ENCODE measurements at regions not wholly inside any gene's neighbourhood (a gene's known extent, or its start where the extent isn't known, plus 50 kb on each side); places are given as distances from the start of the nearest gene placed in this dataset.
"Not testable (repeated sequence)": the region's sequence is repeated elsewhere in the genome, so short reads cannot be mapped to it uniquely, and the experiment has no call there.

DNA sequence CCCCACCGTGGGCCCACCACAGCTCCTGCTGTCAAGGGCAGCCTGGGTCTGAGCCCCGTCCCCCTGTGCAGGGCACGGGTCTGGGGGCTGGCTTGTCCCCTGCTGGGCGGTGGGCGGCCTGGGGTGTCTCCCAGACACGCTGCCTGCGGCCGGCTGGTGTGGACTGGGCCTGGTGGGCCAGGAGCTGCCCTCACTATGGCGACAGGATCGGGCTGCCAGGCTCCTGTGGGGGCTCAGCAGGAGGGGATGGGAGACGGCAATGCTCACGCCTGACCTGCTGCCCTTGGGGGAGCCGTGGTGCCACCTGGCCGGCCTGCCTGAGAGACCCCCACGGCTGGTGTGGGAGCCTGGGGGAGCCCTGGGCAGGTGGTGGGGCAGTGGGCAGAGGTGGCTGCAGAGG lies 156.1 kb downstream of the TMEM121 start:
- DNase-seq, result not testable (repeated sequence)

DNA sequence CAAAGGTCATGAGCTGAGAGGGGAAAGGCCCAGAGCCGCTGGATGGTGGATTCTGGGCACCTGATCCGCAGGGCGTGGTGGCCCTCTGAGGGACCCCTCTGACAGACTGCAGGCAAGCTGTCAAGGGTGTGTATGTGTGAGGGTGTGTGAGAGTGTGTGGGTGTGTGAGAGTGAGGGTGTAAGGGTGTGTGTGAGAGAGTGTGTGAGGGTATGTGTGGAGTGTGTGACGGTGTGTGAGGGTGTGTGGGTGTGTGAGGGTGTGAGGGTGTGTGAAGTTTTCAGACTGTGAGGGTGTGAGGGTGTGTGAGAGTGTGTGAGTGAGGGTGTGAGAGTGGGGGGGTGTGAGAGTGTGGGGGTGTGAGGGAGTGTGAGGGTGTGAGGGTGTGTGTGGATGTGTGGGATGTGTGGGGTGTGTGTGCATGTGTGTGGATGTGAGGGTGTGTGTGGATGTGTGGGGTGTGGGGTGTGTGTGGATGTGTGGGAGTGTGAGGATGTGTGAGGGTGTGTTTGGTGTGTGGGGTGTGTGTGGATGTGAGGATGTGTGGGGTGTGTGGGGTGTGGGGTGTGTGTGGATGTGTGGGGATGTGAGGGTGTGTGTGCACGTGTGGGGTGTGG lies 156.7 kb downstream of the TMEM121 start:
- DNase-seq, result no peak

DNA sequence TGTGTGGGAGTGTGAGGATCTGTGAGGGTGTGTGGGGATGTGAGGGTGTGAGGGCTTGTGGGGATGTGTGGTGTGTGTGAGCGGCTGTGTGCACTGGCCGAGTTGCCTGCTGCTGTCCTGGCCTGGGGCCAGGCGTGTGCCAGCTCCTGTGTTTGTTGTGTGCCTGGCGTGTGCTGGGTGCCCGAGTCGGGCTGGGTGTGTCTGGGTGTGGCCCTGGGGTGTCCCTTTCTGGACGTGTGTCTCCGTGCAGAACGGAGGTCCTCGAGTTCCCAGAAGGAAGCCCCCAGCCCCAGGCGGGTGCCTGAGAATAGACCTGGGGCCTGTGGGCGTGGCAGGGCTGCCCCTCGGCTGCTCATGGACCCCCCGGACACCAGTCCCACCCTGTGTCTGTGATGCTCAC lies 157.7 kb downstream of the TMEM121 start:
- not testable (repeated sequence) for DNase-seq

DNA sequence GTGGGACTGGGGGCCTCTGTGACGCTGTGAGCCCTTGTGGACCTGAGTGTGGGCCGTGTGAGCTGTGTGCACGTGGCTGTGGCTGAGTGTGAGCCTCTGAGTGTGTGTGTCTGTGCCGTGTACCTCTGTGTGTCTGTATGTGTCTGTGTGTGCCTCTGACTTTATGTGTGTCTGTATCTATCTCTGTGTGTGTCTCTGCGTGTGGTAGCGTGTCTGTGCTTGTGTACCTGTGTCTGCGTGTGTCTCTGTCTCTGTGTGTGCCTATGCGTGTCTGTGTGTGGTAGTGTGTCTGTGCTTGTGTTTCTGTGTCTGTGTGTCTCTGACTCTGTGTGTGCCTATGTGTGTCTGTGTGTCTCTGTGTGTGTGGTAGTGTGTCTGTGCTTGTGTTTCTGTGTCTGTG lies 158.2 kb downstream of the TMEM121 start:
- DNase-seq, result not testable (repeated sequence)

DNA sequence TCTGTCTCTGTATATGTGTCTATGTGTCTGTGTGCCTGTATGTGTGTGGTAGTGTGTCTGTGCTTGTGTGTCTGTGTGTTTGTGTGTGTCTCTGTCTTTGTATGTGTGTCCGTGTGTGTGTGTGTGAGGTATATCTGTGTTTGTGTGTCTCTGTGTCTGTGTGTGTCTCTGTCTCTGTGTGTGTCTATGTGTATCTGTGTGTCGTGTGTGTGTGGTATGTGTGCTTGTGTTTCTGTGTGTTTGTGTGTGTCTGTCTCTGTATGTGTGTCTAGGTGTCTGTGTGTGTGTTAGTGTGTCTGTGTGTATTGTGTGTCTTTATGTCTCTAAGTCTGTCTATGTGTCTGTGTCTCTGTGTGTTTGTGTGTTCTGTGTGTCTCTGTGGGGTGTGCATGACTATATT lies 158.6 kb downstream of the TMEM121 start:
- DNase-seq, result no peak

DNA sequence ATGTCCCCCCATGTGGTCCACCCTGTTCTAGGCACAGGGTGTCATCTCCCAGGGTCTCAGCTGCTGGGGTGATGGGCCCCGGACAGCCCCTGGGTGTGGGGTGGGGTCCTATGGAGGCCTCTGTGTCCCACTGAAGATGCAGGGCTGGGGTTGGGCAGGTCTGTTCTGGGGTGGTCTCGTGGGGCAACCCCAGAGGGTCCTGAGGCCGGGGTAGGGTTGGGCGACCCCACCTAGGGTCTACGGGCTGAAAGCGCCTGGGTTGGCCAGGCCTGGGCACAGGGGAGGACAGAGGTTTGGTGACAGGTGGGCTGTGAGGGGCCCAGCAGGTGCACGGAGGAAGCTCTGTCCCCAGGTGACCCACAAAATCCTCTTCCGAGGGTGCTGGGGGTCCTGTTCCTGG lies 159.2 kb downstream of the TMEM121 start:
- not testable (repeated sequence) for DNase-seq

DNA sequence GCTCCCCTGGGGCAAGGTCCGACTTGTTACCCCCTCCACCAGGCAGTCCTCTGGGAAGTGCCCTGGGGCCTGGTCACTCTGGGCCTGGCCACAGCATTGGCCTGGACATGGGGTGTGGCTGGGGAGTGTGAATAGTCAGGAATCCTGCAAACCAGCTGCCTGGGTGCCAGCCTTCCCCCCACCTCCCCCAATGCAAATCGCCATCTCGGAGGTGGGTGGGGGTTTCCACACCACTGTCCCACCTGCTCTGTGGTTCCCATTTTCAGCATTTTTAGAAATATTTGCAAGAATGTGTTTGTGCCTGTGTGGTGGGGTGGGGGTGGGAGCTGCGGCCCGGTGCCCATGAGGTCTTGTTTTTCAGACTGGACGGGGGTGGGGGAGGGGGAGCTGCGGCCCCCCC lies 159.7 kb downstream of the TMEM121 start:
- not testable (repeated sequence) for DNase-seq

DNA sequence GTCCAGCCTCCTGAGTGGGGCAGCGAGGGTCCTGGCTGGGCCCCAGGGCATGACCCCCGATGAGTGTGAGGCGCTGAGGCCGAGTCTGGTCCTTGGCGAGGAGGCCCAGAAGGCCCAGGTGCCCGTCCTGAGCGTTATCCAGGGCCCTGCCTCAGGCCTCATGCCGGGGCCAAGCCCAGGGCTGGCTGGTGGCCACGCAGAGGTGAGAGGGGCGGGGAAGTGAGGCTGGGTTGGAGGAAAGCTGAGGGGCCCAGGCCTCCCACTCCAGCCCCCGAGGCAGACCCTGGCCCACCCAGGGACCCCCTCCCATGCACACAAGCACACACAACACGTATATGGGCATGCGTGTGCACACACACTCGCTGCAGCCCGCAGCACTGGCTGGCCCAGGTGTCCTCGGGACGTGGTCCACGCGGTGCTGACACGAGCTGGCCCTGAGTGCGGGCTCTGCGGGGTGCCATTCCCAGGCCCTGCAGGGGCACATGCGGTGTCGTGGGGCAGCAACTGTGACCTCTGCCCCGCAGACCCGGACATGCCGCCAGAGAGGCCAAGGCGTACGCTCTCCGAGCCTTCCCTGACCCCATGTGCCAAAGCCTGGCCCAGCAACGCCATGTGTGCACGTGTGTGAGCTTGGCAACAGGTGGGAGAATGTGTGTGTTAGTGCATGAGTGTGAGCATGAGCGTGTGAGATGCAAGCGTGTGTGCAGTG lies 160.2 kb downstream of the TMEM121 start:
- DNase-seq, result not testable (repeated sequence)

DNA sequence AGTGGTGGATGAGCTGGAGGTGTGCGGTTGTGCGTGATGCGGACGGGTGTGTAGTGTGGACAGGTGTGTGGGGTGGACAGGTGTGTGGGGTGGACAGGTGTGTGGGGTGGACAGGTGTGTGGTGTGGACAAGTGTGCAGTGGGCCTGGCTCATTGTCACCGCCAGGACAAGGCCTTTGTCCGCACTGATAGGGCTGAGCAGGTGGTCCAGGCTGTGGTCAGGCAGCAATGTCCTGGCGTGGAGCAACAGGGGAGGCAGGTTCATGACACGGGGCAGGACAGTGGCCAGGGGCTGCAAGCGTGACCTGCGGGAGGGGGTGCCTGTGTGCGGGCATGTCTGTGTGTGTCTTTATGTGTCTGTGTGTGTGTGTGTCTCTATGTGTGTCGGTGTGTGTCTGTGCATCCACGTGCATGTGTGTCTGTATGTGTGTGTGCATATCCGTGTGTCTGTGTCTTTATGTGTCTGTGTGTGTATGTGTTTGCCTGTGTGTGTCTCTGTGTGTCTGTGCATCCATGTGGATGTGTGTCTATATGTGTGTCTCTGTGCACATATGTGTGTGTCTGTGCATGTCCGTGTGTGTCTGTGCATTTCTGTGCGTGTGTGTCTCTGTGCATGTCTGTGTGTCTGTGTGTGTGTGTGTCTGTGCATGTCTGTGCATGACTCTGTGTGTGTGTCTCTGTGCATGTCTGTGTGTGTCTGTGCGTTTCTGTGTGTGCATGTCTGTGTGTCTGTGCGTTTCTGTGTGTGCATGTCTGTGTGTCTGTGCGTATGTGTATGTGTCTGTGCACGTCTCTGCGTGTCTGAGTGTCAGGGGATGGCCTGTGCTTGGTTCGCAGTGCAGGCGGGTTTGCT lies 161.0 kb downstream of the TMEM121 start:
- DNase-seq, result not testable (repeated sequence)

DNA sequence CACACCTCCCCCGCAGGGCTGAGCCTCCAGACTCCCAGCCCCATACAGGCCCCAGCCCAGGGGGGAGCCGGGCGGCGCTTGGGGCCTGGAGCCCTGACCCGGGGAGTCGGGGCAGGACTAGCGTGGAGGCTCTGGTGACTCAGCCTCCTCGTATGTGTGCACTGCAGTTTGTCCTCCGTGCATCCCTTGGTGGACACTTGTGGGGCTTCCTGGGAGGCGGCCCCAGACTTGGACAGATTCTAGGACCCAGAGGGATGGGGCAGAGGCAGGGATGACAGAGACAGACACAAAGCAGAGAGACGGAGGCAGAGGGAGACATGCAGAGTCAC lies 161.6 kb downstream of the TMEM121 start:
- not testable (repeated sequence) for DNase-seq

DNA sequence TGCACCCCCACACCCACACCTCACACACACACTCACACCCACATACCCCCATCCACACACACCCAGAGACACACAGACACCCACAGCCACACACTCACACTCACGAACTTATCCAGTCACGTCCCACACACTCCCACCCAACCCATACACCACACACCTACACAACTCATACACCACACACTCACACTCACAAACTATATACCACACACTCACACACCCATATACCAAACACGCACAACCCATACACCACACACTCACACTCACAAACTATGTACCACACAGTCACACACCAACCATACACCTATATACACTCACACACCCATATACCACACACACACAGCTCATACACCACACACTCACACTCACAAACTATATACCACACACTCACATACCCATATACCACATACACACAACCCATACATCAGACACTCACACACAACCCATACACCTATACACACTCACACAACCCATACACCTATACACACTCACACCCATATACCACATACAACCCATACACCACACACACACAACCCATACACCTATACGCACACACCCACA lies 162.4 kb downstream of the TMEM121 start:
- DNase-seq, result not testable (repeated sequence)

DNA sequence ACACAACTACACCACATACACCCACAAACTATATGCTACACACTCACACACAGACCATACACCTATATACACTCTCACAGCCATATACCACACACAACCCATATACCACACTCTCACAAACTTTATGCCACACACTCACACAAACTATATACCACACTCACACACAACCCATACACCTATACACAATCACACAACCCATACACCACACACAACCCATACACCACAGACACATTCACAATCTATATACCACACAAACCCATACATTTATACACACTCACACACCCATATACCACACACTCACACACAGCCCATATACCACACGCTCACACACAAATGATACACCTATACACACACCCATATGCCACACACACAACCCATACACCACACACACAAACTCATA lies 163.3 kb downstream of the TMEM121 start:
- no peak for DNase-seq

DNA sequence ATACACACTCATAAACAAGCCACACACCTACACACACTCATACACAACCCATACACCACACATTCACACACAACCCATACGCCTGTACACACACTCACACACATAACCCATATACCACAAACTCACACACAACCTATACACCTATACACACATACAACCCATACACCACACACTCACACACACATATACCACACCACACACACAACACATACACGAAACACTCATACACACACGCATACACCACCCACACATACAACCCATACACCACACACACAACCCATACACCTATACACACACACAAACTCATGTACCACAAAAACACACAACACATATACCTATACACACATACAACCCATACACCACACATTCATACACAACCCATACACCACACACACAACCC lies 164.3 kb downstream of the TMEM121 start:
- DNase-seq, result no peak

DNA sequence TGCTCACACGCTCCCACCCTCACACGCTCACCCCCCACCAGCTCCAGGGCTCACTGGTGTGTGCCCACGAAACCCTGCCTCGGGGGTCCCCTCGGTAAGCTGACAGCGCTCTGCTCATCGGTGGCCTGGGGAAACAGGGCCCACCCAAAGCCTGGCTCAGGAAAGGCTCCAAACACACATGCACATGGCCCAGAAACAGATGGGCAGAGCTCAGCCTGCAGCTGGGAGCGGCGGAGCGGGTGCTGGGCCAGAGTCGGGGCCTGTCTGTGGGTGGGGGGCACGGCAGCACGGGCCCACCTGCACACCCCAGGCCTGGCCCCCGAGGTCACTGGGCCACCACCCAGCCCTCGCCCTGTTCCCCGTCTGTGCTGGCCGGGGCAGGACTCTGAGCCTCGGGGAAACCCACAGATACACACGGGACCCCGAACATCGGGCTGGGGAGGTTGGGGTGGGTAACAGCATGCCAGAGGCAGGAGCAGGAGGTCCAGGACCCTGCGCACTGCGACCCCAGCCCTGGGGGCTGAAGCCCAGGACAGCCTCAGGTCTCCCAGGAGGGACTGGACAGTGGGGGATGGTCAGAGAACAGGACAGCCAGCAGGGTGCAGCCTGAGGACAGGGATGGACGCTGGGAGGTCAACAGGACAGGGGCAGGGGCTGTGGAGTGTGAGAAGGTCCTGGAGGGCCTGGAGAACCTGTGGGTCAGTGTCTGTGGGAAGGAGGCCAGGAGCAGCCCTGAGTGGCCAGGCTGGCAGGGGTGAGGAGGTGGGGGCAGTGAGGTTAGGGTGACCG lies 165.1 kb downstream of the TMEM121 start:
- DNase-seq, result not testable (repeated sequence)

DNA sequence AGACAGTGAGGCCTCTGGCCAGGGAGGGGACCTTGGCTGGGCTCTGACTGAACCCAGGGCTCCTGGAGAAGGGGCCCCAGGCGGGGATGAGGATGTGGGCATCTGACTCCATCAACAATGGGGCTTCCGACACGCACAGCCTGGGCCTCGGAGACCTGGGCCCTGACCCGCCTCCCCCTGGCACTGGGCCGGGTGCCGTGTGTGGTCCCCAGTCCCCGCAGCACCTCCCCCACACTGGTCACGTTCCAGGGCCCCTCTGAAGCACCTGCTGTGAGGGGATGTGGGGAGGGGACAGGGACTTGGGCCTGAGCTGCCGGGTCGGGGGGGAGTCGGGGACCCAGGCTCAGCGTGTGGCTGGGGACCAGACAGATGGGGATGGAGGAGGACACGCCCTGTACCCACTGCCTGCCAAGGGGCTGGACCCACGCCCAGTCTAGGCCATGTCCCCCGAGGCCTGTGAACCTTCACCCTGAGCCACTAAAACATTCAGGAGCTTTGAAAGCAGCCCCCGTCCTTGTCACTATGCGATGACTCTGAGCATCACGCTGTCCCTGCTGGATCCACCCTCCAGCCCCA lies 165.8 kb downstream of the TMEM121 start:
- DNase-seq, result not testable (repeated sequence)

DNA sequence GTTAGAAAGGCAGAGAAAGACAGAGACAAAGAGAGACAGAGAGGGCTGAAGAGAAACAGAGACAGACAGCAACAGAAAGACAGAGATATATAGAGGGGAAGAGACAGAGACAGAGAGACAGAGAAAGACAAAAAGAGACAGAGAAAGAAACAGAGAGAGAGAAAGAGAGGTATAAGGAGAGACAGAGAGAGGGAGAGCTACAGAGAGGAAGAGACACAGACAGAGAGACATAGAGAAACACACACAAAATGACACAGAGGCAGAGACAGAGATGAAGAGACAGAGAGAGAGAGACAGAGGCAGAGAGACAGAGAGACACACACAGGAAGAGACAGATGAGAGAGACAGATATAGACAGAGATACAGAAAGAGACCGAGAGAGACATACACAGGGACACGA lies 168.6 kb downstream of the TMEM121 start:
- DNase-seq, result no peak

DNA sequence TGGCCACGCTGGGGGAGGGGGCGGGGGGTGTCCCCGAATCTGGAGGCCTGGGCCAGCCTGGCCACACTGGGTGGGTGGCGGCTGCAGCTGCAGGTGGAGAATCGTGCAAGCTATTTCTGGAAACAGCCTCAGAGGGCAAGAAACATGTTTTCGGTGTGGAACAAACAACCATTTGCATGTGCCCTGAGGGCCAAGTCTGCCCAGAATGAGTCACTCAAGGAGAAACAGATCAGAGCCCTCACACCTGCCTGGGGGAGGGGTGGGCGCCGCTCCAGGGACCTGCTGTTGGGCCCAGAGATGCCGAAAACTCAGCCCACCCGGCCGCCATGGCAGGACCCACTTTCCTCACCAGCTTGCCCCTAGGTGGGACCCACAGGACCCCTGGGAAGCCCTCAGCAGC lies 170.0 kb downstream of the TMEM121 start:
- not testable (repeated sequence) for DNase-seq

DNA sequence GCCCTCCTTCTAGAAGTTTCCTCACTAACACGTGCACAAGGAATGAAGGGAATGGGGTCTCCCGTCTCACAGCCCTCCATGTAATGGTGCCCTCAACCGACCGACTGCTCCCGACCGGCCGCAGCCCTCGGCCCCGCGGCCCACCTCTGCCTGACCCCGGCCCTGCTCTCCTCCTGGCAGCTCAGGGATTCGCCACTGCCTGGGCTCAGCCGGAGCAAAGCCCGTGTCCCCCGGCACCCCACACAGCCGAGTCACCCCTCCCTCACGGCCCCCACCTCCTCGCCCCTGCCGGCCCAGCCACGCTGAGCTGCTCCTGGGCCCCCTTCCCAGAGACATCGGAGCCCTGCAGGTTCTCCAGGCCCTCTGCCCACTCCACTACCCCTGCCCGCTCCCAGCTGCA lies 171.0 kb downstream of the TMEM121 start:
- DNase-seq, result not testable (repeated sequence)

DNA sequence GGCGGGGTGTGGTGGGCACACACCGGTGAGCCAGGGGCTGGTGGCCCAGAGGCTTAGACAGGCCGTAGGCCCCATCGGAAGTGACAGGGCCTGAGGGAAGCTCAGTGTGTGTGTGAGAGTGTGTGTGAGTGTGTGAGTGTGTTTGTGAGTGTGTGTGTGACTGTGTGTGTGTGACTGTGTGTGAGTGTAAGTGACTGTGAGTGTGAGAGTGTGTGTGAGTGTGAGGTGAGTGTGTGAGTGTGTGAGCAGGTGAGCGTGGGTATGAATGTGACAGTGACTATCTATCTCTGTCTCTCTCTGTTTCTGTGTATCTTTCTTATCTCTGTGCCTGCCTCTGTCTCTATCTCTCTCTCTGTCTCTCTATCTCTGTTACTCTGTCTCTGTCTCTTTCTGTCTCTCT lies 171.6 kb downstream of the TMEM121 start:
- DNase-seq, result not testable (repeated sequence)

DNA sequence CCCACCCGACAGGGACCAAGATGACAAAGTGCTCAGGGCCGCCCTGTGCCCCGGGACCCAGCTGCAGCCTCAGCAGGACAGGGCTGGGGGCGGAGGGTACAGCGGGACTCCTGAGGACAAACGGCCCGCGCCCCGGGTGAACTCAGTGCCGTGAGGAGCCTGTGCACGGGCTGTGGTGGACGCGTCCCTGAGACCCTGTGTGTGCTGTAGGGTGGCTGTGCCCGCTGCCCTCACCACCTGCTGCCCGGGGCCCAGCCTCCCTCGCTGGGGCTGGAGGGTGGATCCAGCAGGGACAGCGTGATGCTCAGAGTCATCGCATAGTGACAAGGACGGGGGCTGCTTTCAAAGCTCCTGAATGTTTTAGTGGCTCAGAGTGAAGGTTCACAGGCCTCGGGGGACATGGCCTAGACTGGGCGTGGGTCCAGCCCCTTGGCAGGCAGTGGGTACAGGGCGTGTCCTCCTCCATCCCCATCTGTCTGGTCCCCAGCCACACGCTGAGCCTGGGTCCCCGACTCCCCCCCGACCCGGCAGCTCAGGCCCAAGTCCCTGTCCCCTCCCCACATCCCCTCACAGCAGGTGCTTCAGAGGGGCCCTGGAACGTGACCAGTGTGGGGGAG lies 172.7 kb downstream of the TMEM121 start:
- DNase-seq, result not testable (repeated sequence)

DNA sequence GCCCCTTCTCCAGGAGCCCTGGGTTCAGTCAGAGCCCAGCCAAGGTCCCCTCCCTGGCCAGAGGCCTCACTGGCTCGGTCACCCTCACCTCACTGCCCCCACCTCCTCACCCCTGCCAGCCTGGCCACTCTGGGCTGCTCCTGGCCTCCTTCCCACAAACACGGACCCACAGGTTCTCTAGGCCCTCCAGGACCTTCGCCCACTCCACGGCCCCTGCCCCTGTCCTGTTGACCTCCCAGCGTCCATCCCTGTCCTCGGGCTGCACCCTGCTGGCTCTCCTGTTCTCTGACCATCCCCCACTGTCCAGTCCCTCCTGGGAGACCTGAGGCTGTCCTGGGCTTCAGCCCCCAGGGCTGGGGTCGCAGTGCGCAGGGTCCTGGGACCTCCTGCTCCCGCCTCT lies 173.3 kb downstream of the TMEM121 start:
- DNase-seq, result not testable (repeated sequence)

DNA sequence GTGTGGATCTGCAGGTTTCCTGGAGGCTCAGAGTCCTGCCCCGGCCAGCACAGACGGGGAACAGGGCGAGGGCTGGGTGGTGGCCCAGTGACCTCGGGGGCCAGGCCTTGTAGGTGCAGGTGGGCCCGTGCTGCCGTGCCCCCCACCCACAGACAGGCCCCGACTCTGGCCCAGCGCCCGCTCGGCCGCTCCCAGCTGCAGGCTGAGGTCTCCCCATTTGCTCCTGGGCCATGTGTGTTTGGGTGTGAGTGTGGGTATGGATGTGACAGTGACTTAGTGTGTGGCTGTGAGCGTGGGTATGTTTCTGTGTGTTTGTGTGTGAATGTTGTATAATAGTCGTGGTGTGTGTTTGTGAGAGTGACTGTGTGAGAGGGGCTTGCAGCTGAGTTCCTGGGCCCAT lies 173.8 kb downstream of the TMEM121 start:
- not testable (repeated sequence) for DNase-seq

All from activated CD4-positive, alpha-beta T cell treated with anti-CD3 and anti-CD28 coated beads, Interleukin-2, Interleukin-6, amounts not matched to agents 100 ng/mL and 50 ng/mL, durations not matched to agents 16 hours and 8 hours (primary cell).